OCI-LY7 (cell line): ENCODE measurements at regions not wholly inside any gene's neighbourhood (a gene's known extent, or its start where the extent isn't known, plus 50 kb on each side); places are given as distances from the start of the nearest gene placed in this dataset.
"Not testable (repeated sequence)": the region's sequence is repeated elsewhere in the genome, so short reads cannot be mapped to it uniquely, and the experiment has no call there.

Experiments
- BruUV-seq: library from RNA; stranded (reverse); fragments of 400-500 nt; replicated peaks from 2 replicates; lab custom pipeline; 2021; lab: Mats Ljungman, UMichigan
- CTCF ChIA-PET: fragments of 300-600 bp; sonication (Branson Sonifier 250); formaldehyde crosslinking; loops from one replicate; lab custom pipeline; 2022; ENCODE audit warnings: antibody characterized with exemption; ENCODE audit not compliant: unreplicated experiment; lab: Charles Lee
- POLR2A ChIA-PET: fragments of 300-600 bp; sonication (Branson Sonifier 250); formaldehyde crosslinking; loops from one replicate; lab custom pipeline; 2022; ENCODE audit warnings: antibody characterized with exemption; lab: Charles Lee
- DNase-seq: peaks from one replicate; pipeline ENCODE4 v3.0.0-alpha.2; 2015; ENCODE audit warnings: low spot score
- H2AFZ ChIP-seq: fragments of 200-600 bp; sonication (generic), shearing (Covaris generic); 2 replicates; pipeline ENCODE4 v1.6.1; 2014; ENCODE audit warnings: mild to moderate bottlenecking, antibody characterized with exemption, low read length, moderate library complexity
- H3K27ac ChIP-seq: fragments of 200-600 bp; sonication (generic); 2 replicates; pipeline ENCODE4 v1.5.1; 2014; ENCODE audit warnings: mixed run types, low read depth, mild to moderate bottlenecking, moderate library complexity, low read length, inconsistent platforms; ENCODE audit not compliant: poor library complexity, severe bottlenecking
- H3K36me3 ChIP-seq: fragments of 200-600 bp; sonication (generic); 2 replicates; pipeline ENCODE4 v1.6.1; 2014; ENCODE audit warnings: mild to moderate bottlenecking, antibody characterized with exemption, low read length, moderate library complexity, mixed read lengths; ENCODE audit not compliant: insufficient read depth
- H3K4me1 ChIP-seq: fragments of 200-600 bp; sonication (generic); 2 replicates; pipeline ENCODE4 v1.5.1; 2014; ENCODE audit warnings: mild to moderate bottlenecking, low read length; ENCODE audit not compliant: insufficient read depth, poor library complexity, severe bottlenecking
- H3K4me2 ChIP-seq: fragments of 200-600 bp; sonication (generic); 2 replicates; pipeline ENCODE4 v1.6.1; 2014; ENCODE audit warnings: mild to moderate bottlenecking, low read length
- H3K4me3 ChIP-seq: fragments of 200-600 bp; sonication (generic); 2 replicates; pipeline ENCODE4 v1.5.1; 2014; ENCODE audit warnings: mild to moderate bottlenecking, low read depth, low read length; ENCODE audit not compliant: poor library complexity, severe bottlenecking
- H3K79me2 ChIP-seq: fragments of 200-600 bp; sonication (generic); 2 replicates; pipeline ENCODE4 v1.6.1; 2016; ENCODE audit warnings: low read depth, mild to moderate bottlenecking, low read length, moderate library complexity, mixed read lengths; ENCODE audit not compliant: insufficient read depth
- H3K9me2 ChIP-seq: fragments of 200-600 bp; sonication (generic); 2 replicates; pipeline ENCODE4 v1.6.1; 2016; ENCODE audit warnings: mild to moderate bottlenecking, low read length, mixed read lengths; ENCODE audit not compliant: insufficient read depth
- H3K9me3 ChIP-seq: fragments of 200-600 bp; sonication (generic); 2 replicates; pipeline ENCODE4 v1.6.1; 2014; ENCODE audit warnings: mild to moderate bottlenecking, mixed run types, low read length, mixed read lengths
- H4K20me1 ChIP-seq: fragments of 200-600 bp; sonication (generic); 2 replicates; pipeline ENCODE4 v1.6.1; 2014; ENCODE audit warnings: mild to moderate bottlenecking, antibody characterized with exemption, low read length, moderate library complexity, mixed read lengths; ENCODE audit not compliant: insufficient read depth
- CTCF ChIP-seq: fragments of 200-600 bp; sonication (generic); conservative IDR thresholded peaks from 2 replicates; pipeline ENCODE4 v1.5.1; 2014; ENCODE audit warnings: mild to moderate bottlenecking, antibody characterized with exemption, low read length, moderate library complexity, mixed read lengths
- EZH2phosphoT487 ChIP-seq: fragments of 200-600 bp; sonication (generic); IDR thresholded peaks from 2 replicates; pipeline ENCODE4 v1.6.1; 2018; ENCODE audit warnings: low read depth, borderline replicate concordance, mild to moderate bottlenecking, mixed run types, antibody characterized with exemption, low read length, moderate library complexity, mixed read lengths
- intact Hi-C: fragments of 100-400 bp; cut with micrococcal nuclease; formaldehyde crosslinking; loops from one replicate; pipeline ENCODE4 v1.10.0; 2022; ENCODE audit not compliant: unreplicated experiment

GRCh38 chr14:86780461-86780860, 1212.5 kb downstream of the GALC start:
- POLR2A ChIA-PET: interaction anchor here (0.6 kb wide), 1 partner anchor 149 kb away, joined by 3 read pairs; no protein-coding TSS in a partner anchor
- Histone ChIP-seq H4K20me1 (no peaks in the 10 kb centered on the region), H3K9me2 (no peaks in the 10 kb centered on the region), H3K79me2 (no peaks in the 10 kb centered on the region), H3K27ac (no peak overlapping the region), H2AFZ (no peak overlapping the region), H3K4me3 (no peak overlapping the region), H3K4me2 (no peak overlapping the region), H3K4me1 (no peaks in the 10 kb centered on the region), H3K9me3 (no peaks in the 10 kb centered on the region), H3K36me3 (no peaks in the 10 kb centered on the region)
- CTCF ChIA-PET: no interaction called here
- TF ChIP-seq CTCF (no peak), EZH2phosphoT487 (no peak)
- DNase-seq: no peak
- intact Hi-C loops: no loop called here
- no TSS peak for BruUV-seq

- Histone ChIP-seq H3K36me3 (no peaks in the 10 kb centered on the region), H3K9me2 (no peaks in the 10 kb centered on the region), H4K20me1 (no peaks in the 10 kb centered on the region), H3K4me1 (no peaks in the 10 kb centered on the region), H3K27ac (no peak overlapping the region), H3K4me3 (no peak overlapping the region), H2AFZ (no peak overlapping the region), H3K9me3 (no peaks in the 10 kb centered on the region), H3K79me2 (no peaks in the 10 kb centered on the region), H3K4me2 (no peak overlapping the region)
- POLR2A ChIA-PET: no interaction called here
- intact Hi-C loops: no loop called here
- no peak for DNase-seq
- no peak for TF ChIP-seq EZH2phosphoT487
- no peak for TF ChIP-seq CTCF
- BruUV-seq: no TSS peak
- CTCF ChIA-PET: no interaction called here
Observed at GRCh38 chr14:86779416-86779815, 1213.6 kb downstream of the GALC start.

- Histone ChIP-seq H3K4me1 (no peaks in the 10 kb centered on the region), H3K79me2 (no peaks in the 10 kb centered on the region), H4K20me1 (no peaks in the 10 kb centered on the region), H3K36me3 (no peaks in the 10 kb centered on the region), H2AFZ (no peak overlapping the region), H3K9me2 (no peaks in the 10 kb centered on the region), H3K27ac (no peak overlapping the region), H3K4me3 (no peak overlapping the region), H3K4me2 (no peak overlapping the region), H3K9me3 (no peaks in the 10 kb centered on the region)
- no peak for DNase-seq
- BruUV-seq: no TSS peak
- intact Hi-C loops: no loop called here
- POLR2A ChIA-PET: interaction anchor here (0.7 kb wide), 2 partner anchors 37 to 753 kb away, joined by 3 to 5 read pairs; no protein-coding TSS in a partner anchor
- CTCF ChIA-PET: no interaction called here
- no peak for TF ChIP-seq CTCF
Observed at GRCh38 chr14:86777963-86778602, 1214.9 kb downstream of the GALC start.

- H3K9me3 ChIP-seq, H3K4me3 ChIP-seq, BruUV-seq, H3K79me2 ChIP-seq, POLR2A ChIA-PET, H3K4me2 ChIP-seq, intact Hi-C loops, H3K9me2 ChIP-seq, DNase-seq, H3K4me1 ChIP-seq, H3K27ac ChIP-seq, CTCF ChIA-PET, H2AFZ ChIP-seq, H3K36me3 ChIP-seq, H4K20me1 ChIP-seq: not testable (repeated sequence)
Observed at GRCh38 chr14:86775896-86776295, 1217.1 kb downstream of the GALC start.
